AG04449 (cell line): ENCODE measurements at regions not wholly inside any gene's neighbourhood (a gene's known extent, or its start where the extent isn't known, plus 50 kb on each side); places are given as distances from the start of the nearest gene placed in this dataset.
"Not testable (repeated sequence)": the region's sequence is repeated elsewhere in the genome, so short reads cannot be mapped to it uniquely, and the experiment has no call there.

Experiments used
- CTCF ChIA-PET: fragments of 350-600 bp; formaldehyde crosslinking; extraction: SDS; loops from one replicate; lab custom pipeline; 2021; ENCODE audit warnings: antibody characterized with exemption; lab: Yijun Ruan, JAX
- POLR2A ChIA-PET: fragments of 400-600, 350-600 bp; formaldehyde crosslinking; extraction: SDS; loops from one replicate; lab custom pipeline; 2020; ENCODE audit warnings: antibody characterized with exemption, inconsistent platforms; lab: Yijun Ruan, JAX
- DNase-seq: peaks from one replicate; pipeline ENCODE4 v3.0.0-alpha.2; 2010; ENCODE audit warnings: low read depth, low spot score
- H3K4me3 ChIP-seq: 2 replicates; pipeline ENCODE4 v1.5.1; 2011; ENCODE audit warnings: low read depth, mild to moderate bottlenecking, control low read depth, low read length
- TF ChIP-seq, protein P1 (sequence below): IDR thresholded peaks from one replicate; pipeline ENCODE4 v1.5.1; 2011; ENCODE audit warnings: mild to moderate bottlenecking, moderate library complexity, low read length, control low read depth, inconsistent platforms; ENCODE audit not compliant: insufficient read depth; ENCODE audit errors: missing control alignments

DNA sequence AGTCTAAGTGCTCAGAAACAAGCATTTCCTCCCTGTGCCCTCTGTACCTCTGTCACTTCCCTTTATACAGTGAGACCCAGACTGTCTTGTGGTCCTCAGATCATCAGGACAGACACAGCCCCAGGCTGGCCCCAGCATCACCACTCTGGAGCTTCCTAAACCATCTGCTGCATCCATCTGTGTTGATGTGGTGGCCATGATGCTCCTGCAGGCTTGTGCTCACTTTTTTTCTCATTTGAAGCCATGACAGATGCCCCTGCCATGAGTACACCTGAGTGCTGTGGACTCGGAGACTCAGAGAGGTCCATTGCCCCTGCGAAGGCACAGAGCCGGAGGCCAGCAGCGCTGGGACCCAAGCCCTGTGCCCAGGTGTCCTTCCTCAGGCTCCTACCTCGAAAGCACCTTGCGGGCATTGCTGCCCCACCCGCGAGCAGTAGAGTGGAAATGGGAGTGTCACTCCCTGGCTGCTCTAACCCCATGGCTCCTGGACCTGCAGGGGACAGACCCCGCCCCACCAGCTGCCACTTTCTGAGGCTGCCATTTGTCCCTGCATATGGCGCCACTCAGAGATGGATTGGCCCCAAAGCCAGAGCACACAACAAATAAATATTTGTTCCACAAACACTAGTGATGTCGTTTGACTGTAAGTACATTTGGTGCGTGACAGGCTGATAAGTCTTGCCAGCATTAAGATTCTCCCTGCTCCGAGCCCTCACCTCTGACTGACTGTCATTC is 593.5 kb downstream of the TBC1D22A start:
- H3K4me3 ChIP-seq, result no peak overlapping the region
- ChIA-PET POLR2A (no interaction called here), CTCF (no interaction called here)
- TF ChIP-seq, protein P1, sequence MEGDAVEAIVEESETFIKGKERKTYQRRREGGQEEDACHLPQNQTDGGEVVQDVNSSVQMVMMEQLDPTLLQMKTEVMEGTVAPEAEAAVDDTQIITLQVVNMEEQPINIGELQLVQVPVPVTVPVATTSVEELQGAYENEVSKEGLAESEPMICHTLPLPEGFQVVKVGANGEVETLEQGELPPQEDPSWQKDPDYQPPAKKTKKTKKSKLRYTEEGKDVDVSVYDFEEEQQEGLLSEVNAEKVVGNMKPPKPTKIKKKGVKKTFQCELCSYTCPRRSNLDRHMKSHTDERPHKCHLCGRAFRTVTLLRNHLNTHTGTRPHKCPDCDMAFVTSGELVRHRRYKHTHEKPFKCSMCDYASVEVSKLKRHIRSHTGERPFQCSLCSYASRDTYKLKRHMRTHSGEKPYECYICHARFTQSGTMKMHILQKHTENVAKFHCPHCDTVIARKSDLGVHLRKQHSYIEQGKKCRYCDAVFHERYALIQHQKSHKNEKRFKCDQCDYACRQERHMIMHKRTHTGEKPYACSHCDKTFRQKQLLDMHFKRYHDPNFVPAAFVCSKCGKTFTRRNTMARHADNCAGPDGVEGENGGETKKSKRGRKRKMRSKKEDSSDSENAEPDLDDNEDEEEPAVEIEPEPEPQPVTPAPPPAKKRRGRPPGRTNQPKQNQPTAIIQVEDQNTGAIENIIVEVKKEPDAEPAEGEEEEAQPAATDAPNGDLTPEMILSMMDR, result no peak
- no peak for DNase-seq

DNA sequence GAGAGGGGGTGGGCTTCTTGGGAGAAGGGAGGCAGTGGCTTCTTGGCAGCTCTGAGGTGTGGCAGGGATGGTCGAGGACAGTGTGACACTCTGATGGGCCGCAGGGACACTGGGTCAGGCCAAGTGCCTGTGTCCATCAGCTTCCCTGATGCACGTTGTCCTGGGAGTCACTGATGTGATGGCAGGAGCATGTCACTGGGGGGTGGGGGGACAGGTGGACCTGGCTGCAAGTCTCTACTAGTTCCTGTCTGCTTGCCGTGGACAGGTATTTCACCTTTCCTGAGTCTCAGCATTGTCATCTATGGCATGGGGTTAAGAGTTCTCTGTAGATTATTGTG is 592.9 kb downstream of the TBC1D22A start:
- H3K4me3 ChIP-seq, result no peak overlapping the region
- DNase-seq, result no peak
- ChIA-PET CTCF (no interaction called here), POLR2A (no interaction called here)
- TF ChIP-seq, protein P1, result no peak

DNA sequence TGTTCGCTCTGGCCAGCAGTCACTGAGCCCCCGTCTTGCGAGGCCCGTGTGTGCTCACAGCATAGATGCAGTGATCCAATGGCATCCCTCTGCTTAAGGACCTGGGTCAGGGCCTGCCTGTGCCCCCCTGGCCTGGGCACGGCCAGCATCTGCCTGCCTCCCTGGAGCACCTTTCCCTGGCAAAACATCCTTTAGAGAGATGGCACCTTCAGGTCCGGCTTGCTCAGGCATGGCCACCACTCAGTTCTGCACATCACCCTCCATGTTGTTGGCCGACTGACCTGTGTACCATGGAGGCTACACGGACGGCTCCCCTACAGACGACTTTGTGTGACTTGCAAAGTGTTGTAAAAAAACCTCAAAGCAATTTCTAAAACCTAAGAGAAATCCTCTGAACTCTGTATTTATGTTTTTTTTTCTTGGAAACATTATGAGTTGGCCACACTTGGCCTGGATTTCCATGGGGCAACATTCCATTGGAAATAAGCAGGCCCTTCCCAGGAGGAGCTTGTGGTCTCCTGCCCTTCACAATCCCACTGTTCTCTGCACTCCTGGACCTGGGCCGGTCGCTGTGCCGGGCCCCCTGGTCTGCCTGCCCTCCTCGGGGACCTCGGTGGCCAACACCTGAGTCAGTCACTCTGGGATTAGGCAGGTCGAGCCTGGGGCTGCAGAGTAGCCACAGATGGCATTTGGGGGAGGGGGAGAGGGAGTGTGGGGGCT is 592.4 kb downstream of the TBC1D22A start:
- TF ChIP-seq, protein P1, result no peak
- H3K4me3 ChIP-seq, result no peak overlapping the region
- DNase-seq, result no peak
- ChIA-PET POLR2A (no interaction called here), CTCF (no interaction called here)

DNA sequence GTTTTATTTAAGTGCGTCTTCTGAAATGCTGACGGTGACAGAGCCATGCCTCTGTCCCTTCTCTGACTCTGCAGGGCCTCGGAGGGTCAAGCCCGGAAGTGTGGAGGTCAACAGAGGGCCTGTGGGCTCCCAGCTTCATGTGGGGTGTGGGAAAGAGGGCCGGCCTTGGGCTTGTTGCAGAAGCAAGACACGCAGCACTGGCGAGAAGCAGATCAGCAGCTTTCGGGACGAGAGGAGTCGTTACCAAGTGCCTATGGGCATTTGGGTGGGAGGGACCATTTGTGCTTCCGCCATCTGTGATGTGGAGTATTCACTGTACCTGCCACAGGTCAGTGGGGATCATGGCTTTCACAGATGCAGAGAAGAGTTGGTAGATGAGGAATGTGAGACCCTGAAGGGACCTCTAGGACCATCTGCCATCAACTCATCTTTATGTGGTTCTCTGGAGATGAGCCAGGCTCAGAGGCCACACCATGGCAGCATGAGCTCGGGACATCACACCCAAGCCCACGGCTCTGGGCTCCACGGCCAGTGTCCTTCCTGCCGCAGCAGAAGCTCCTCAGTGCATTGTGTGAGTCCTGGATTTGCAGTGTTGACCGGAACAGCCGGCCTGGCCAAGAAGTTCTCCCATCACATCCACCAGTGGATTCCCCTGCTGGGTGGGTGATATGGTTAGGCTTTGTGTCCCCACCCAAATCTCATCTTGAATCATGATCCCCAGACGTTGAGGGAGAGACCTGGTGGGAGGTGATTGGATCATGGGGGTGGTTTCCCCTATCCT is 590.7 kb downstream of the TBC1D22A start:
- H3K4me3 ChIP-seq, result no peak overlapping the region
- DNase-seq, result no peak
- ChIA-PET CTCF (no interaction called here), POLR2A (no interaction called here)
- TF ChIP-seq, protein P1, result no peak

DNA sequence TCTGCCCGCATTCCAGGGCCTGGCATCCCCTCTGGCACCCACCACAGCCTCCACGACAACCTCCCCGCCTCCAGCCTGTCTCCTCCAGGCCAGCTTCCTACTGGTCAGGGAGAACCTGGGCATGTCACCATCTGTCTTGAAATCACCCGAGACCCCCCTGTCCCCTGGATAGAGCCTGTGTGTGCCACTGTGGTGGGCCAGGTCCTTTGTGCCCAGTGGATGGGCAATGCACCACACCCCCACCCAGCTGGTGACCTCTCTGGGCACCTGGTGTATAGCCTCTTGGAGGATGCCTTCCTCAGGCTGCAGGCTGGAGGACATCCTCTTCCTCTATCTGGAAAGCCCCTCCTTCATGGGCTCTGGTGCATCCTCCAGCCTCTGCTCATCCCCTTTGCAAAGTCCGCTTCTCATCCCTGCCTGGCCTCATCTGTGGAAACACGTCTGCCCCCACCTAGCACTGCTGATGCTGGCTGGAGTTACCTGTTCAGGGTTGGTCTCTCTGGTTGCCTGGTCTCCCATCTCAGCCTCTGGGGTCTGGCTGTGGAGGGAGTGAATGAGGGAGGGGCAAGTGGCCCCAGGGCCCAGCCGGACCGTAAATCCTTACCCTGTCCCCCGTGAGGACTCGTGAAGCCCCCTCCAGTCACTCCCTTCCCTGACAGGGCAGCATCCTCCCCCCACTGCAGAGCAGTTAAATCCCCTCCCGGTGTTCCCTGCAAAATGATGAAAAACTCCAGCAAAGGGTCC is 589.6 kb downstream of the TBC1D22A start:
- TF ChIP-seq, protein P1, result no peak
- H3K4me3 ChIP-seq, result no peak overlapping the region
- ChIA-PET CTCF (no interaction called here), POLR2A (no interaction called here)
- DNase-seq, result no peak

DNA sequence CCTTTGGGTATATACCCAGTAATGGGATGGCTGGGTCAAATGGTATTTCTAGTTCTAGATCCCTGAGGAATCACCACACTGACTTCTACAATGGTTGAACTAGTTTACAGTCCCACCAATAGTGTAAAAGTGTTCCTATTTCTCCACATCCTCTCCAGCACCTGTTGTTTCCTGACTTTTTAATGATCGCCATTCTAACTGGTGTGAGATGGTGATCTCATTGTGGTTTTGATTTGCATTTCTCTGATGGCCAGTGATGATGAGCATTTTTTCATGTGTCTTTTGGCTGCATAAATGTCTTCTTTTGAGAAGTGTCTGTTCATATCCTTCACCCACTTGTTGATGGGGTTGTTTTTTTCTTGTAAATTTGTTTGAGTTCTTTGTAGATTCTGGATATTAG is 583.8 kb downstream of the TBC1D22A start:
- CTCF ChIA-PET, H3K4me3 ChIP-seq, POLR2A ChIA-PET, DNase-seq: not testable (repeated sequence)
